ENCODE measurements at regions not wholly inside any gene's neighbourhood (a gene's known extent, or its start where the extent isn't known, plus 50 kb on each side); places are given as distances from the start of the nearest gene placed in this dataset.

DNA sequence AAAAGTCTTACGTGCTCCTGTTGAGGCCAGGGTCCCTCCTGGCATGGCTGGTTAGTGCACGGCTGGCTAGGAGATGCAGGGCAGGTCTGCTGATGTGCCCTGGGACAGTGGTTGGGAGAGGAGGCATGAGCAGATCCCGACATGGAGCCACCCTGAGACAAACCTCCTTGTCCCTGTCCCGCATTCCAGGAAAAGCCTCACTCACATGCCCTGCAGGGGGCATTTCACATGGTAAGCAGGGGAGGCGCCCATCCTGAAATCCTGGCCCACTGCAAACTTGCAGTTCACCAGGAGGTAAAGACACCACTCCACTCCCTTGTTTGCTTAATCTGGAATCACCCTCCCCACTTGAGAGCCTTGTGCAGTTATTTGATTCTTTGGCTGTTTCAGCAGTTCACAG is 116.7 kb upstream of the SLC24A3 start (continued):
- TF ChIP-seq, protein P1, sequence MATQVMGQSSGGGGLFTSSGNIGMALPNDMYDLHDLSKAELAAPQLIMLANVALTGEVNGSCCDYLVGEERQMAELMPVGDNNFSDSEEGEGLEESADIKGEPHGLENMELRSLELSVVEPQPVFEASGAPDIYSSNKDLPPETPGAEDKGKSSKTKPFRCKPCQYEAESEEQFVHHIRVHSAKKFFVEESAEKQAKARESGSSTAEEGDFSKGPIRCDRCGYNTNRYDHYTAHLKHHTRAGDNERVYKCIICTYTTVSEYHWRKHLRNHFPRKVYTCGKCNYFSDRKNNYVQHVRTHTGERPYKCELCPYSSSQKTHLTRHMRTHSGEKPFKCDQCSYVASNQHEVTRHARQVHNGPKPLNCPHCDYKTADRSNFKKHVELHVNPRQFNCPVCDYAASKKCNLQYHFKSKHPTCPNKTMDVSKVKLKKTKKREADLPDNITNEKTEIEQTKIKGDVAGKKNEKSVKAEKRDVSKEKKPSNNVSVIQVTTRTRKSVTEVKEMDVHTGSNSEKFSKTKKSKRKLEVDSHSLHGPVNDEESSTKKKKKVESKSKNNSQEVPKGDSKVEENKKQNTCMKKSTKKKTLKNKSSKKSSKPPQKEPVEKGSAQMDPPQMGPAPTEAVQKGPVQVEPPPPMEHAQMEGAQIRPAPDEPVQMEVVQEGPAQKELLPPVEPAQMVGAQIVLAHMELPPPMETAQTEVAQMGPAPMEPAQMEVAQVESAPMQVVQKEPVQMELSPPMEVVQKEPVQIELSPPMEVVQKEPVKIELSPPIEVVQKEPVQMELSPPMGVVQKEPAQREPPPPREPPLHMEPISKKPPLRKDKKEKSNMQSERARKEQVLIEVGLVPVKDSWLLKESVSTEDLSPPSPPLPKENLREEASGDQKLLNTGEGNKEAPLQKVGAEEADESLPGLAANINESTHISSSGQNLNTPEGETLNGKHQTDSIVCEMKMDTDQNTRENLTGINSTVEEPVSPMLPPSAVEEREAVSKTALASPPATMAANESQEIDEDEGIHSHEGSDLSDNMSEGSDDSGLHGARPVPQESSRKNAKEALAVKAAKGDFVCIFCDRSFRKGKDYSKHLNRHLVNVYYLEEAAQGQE (IDR thresholded peaks at IDR 0.05; ENCODE audit: borderline replicate concordance): no peak
- TF ChIP-seq, protein P1 (CRISPR knock-in tag; IDR thresholded peaks at IDR 0.05; ENCODE audit: low read depth): no peak
- TF ChIP-seq ILF3 (IDR thresholded peaks at IDR 0.05; ENCODE audit: borderline replicate concordance) (no peak), SRF (CRISPR knock-in tag; IDR thresholded peaks at IDR 0.05) (no peak)
